ENCODE measurements at regions not wholly inside any gene's neighbourhood (a gene's known extent, or its start where the extent isn't known, plus 50 kb on each side); places are given as distances from the start of the nearest gene placed in this dataset.

GRCh38 chr6:22875845-22876244, 306.5 kb downstream of the HDGFL1 start:
- Histone ChIP-seq H3K4ac (ENCODE audit: low read depth, low read length) (no peak overlapping the region), H3K4me2 (ENCODE audit: insufficient read depth, insufficient read length, low read length) (no peak overlapping the region), H4K91ac (ENCODE audit: insufficient read length, low read depth, low read length) (no peak overlapping the region), H3K18ac (ENCODE audit: insufficient read length, low read depth, low read length) (no peak overlapping the region), H3K23me2 (ENCODE audit: insufficient read length, low read depth, low read length, poor library complexity, severe bottlenecking) (peaks cover 3% of the 10 kb centered on the region), H3K79me2 (ENCODE audit: insufficient read depth, low read length) (no peaks in the 10 kb centered on the region), H2BK15ac (ENCODE audit: low read depth, low read length) (no peak overlapping the region), H2BK5ac (ENCODE audit: insufficient read length, low read length) (no peak overlapping the region), H2AK5ac (ENCODE audit: insufficient read length, low read length) (no peak overlapping the region), H4K8ac (replicated peaks; ENCODE audit: insufficient read length, low read depth, low read length) (no peak overlapping the region), H3K27me3 (ENCODE audit: insufficient read depth, low read length) (no peaks in the 10 kb centered on the region), H3K27ac (ENCODE audit: insufficient read length, low read depth, low read length) (no peak overlapping the region), H2AFZ (ENCODE audit: low read length) (no peak overlapping the region), H4K5ac (ENCODE audit: insufficient read length, low read depth, low read length) (no peak overlapping the region), H2BK120ac (ENCODE audit: low read depth, low read length, poor library complexity, severe bottlenecking) (no peak overlapping the region), H3K56ac (ENCODE audit: insufficient read length, low read depth, low read length) (no peak overlapping the region), H2BK12ac (ENCODE audit: insufficient read length, low read depth, low read length) (no peak overlapping the region), H3K14ac (ENCODE audit: insufficient read depth, low read length) (no peak overlapping the region), H3K23ac (ENCODE audit: insufficient read length, low read depth, low read length) (no peak overlapping the region), H3K4me1 (ENCODE audit: insufficient read depth, low read length) (peaks cover 6% of the 10 kb centered on the region; the same call in 1 of the 2 replicates), H3K9ac (ENCODE audit: extremely low read depth, insufficient read length, low read length) (no peak overlapping the region), H3K79me1 (ENCODE audit: insufficient read depth, low read depth, low read length, poor library complexity, severe bottlenecking) (no peaks in the 10 kb centered on the region), H4K20me1 (ENCODE audit: control insufficient read depth, insufficient read depth, insufficient read length) (no peaks in the 10 kb centered on the region), H2BK20ac (ENCODE audit: low read depth, low read length, poor library complexity, severe bottlenecking) (no peak overlapping the region), H3T11ph (ENCODE audit: low read length) (no peak overlapping the region), H3K9me3 (ENCODE audit: control insufficient read depth, low read depth, low read length) (no peaks in the 10 kb centered on the region)
- Mint-ChIP-seq H3K27me3 (ENCODE audit: low read depth) (no peaks in the 10 kb centered on the region), H3K36me3 (ENCODE audit: insufficient read depth in 1 of 3, low read depth in 3 of 3) (peaks cover 3 to 15% (median 15%) of the 10 kb centered on the region in 3 experiments; a peak in 6 of 7 replicates), H3K4me1 (peaks cover 51 to 53% of the 10 kb centered on the region in 2 experiments), H3K4me3 (no peak overlapping the region), H3K9me3 (peaks cover 4 to 9% of the 10 kb centered on the region in 2 experiments), H3K27ac (no peak overlapping the region; a peak in 2 of 7 replicates)
- no peak for TF ChIP-seq CTCF (conservative IDR thresholded peaks at IDR 0.05)
- WGBS (ENCODE audit: extremely low coverage, insufficient read length, low lambda C conversion rate), result no CpG with 5 or more reads among the region's 2 CpGs
- no peak for DNase-seq
